ENCODE measurements at regions not wholly inside any gene's neighbourhood (a gene's known extent, or its start where the extent isn't known, plus 50 kb on each side); places are given as distances from the start of the nearest gene placed in this dataset.

DNA sequence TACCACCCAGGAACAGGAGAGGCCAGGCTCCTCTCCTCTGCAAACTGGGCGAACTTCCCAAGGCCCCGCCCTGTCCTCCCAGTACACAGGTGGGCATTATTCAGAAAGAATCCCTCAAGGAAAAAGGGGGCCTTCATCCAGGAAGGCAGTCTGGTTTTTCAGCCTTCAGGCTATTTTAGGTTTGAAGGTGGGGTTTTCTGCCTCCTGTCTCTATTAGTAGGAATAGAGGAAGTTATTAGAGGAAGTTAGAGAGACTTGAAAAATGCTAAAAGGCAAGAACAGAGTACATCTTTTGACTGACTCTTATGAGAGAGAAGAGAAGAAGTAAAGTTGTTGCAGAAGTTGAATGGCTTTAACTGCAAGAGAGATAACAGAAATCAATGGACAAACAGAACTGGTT lies 250.9 kb upstream of the SORCS1 start:
- H3K9ac ChIP-seq (ENCODE audit: low read length), result no peak overlapping the region
- no peaks in the 10 kb centered on the region for H3K27me3 ChIP-seq (ENCODE audit: low read length)
- no peak overlapping the region for H2AFZ ChIP-seq (ENCODE audit: low read depth, low read length, severe bottlenecking)
- no peak overlapping the region for H3K4me2 ChIP-seq (ENCODE audit: low read depth, low read length, poor library complexity, severe bottlenecking)
- H3K36me3 ChIP-seq (ENCODE audit: low read length), result no peaks in the 10 kb centered on the region
- H3K79me2 ChIP-seq (ENCODE audit: insufficient read depth, low read length), result no peaks in the 10 kb centered on the region
- no peaks in the 10 kb centered on the region for H3F3A ChIP-seq (ENCODE audit: insufficient read depth)
- no peak overlapping the region for H3K4me3 ChIP-seq (ENCODE audit: insufficient read depth, low read length, poor library complexity, severe bottlenecking)
- no peaks in the 10 kb centered on the region for H3K9me2 ChIP-seq (replicated peaks; ENCODE audit: insufficient read depth, low read length)
- no peak for TF ChIP-seq EZH2phosphoT487 (conservative IDR thresholded peaks at IDR 0.05; ENCODE audit: low read length)
- TF ChIP-seq, protein P1, sequence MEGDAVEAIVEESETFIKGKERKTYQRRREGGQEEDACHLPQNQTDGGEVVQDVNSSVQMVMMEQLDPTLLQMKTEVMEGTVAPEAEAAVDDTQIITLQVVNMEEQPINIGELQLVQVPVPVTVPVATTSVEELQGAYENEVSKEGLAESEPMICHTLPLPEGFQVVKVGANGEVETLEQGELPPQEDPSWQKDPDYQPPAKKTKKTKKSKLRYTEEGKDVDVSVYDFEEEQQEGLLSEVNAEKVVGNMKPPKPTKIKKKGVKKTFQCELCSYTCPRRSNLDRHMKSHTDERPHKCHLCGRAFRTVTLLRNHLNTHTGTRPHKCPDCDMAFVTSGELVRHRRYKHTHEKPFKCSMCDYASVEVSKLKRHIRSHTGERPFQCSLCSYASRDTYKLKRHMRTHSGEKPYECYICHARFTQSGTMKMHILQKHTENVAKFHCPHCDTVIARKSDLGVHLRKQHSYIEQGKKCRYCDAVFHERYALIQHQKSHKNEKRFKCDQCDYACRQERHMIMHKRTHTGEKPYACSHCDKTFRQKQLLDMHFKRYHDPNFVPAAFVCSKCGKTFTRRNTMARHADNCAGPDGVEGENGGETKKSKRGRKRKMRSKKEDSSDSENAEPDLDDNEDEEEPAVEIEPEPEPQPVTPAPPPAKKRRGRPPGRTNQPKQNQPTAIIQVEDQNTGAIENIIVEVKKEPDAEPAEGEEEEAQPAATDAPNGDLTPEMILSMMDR (IDR thresholded peaks at IDR 0.05; ENCODE audit: insufficient read depth, low read length, poor library complexity, severe bottlenecking), result no peak
- H3K9me3 ChIP-seq (ENCODE audit: insufficient read depth, low read length), result no peaks in the 10 kb centered on the region
- no peaks in the 10 kb centered on the region for H4K20me1 ChIP-seq (ENCODE audit: low read depth, low read length)
- no peak overlapping the region for H3K27ac ChIP-seq (ENCODE audit: low read depth, low read length)

DNA sequence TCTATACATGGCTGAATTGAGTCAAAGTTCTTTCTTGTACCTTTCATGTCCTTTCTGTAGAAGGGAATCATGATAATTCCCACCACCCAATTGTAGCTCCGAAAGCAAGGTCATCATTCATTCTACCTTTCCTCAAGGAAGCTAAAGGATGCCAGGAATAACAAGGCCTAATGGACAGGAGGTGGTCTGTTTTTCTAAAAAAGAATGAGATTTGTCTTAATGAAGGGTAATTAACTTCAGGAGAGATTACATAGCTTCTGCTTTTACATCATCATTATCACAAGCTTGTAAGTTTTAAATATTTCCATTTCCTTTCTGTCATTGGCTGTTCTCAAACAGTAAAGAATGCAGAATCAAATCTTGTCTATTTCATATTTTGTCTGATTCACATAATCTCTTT lies 249.5 kb upstream of the SORCS1 start:
- no peak overlapping the region for H3K4me2 ChIP-seq (ENCODE audit: low read depth, low read length, poor library complexity, severe bottlenecking)
- no peak overlapping the region for H3K4me3 ChIP-seq (ENCODE audit: insufficient read depth, low read length, poor library complexity, severe bottlenecking)
- no peak overlapping the region for H3K27ac ChIP-seq (ENCODE audit: low read depth, low read length)
- no peaks in the 10 kb centered on the region for H3K27me3 ChIP-seq (ENCODE audit: low read length)
- no peak overlapping the region for H2AFZ ChIP-seq (ENCODE audit: low read depth, low read length, severe bottlenecking)
- H3K36me3 ChIP-seq (ENCODE audit: low read length), result no peaks in the 10 kb centered on the region
- no peaks in the 10 kb centered on the region for H4K20me1 ChIP-seq (ENCODE audit: low read depth, low read length)
- no peaks in the 10 kb centered on the region for H3K9me2 ChIP-seq (replicated peaks; ENCODE audit: insufficient read depth, low read length)
- TF ChIP-seq, protein P1 (IDR thresholded peaks at IDR 0.05; ENCODE audit: insufficient read depth, low read length, poor library complexity, severe bottlenecking), result no peak
- no peak for TF ChIP-seq EZH2phosphoT487 (conservative IDR thresholded peaks at IDR 0.05; ENCODE audit: low read length)
- no peaks in the 10 kb centered on the region for H3K9me3 ChIP-seq (ENCODE audit: insufficient read depth, low read length)
- H3K9ac ChIP-seq (ENCODE audit: low read length), result no peak overlapping the region
- no peaks in the 10 kb centered on the region for H3F3A ChIP-seq (ENCODE audit: insufficient read depth)
- no peaks in the 10 kb centered on the region for H3K79me2 ChIP-seq (ENCODE audit: insufficient read depth, low read length)

DNA sequence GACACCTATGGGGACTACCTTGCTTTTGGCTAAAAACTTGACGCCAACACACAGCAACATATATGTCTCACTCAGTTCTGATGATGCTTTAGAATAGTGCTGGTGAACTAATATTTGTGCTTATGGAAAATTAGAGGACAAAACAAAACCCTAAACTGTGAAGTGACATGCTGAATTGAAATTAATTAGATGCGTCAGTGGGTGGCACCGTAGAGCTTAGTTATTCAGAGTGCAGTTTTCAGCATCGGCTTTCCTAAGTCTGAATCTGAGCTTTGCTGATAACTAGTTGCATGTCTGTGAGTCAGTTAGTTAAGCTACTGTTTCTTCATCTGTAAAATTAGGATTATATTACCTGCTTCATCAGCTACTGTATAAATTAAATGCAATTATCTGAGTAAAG lies 245.0 kb upstream of the SORCS1 start:
- H3K4me3 ChIP-seq (ENCODE audit: insufficient read depth, low read length, poor library complexity, severe bottlenecking), result no peak overlapping the region
- TF ChIP-seq, protein P1 (IDR thresholded peaks at IDR 0.05; ENCODE audit: insufficient read depth, low read length, poor library complexity, severe bottlenecking), result no peak
- TF ChIP-seq EZH2phosphoT487 (conservative IDR thresholded peaks at IDR 0.05; ENCODE audit: low read length), result no peak

More for the DNA sequence above, 245.0 kb upstream of the SORCS1 start:
- Histone ChIP-seq H3K27me3 (ENCODE audit: low read length) (no peaks in the 10 kb centered on the region), H3K27ac (ENCODE audit: low read depth, low read length) (no peak overlapping the region), H3F3A (ENCODE audit: insufficient read depth) (no peaks in the 10 kb centered on the region), H2AFZ (ENCODE audit: low read depth, low read length, severe bottlenecking) (no peak overlapping the region), H3K9me3 (ENCODE audit: insufficient read depth, low read length) (no peaks in the 10 kb centered on the region), H3K79me2 (ENCODE audit: insufficient read depth, low read length) (no peaks in the 10 kb centered on the region), H3K9me2 (replicated peaks; ENCODE audit: insufficient read depth, low read length) (no peaks in the 10 kb centered on the region), H3K4me2 (ENCODE audit: low read depth, low read length, poor library complexity, severe bottlenecking) (no peak overlapping the region), H3K9ac (ENCODE audit: low read length) (no peak overlapping the region), H4K20me1 (ENCODE audit: low read depth, low read length) (no peaks in the 10 kb centered on the region), H3K36me3 (ENCODE audit: low read length) (no peaks in the 10 kb centered on the region)
